Adipocyte (in vitro differentiated cells): ENCODE measurements at regions not wholly inside any gene's neighbourhood (a gene's known extent, or its start where the extent isn't known, plus 50 kb on each side); places are given as distances from the start of the nearest gene placed in this dataset.

Source experiments
- DNase-seq: peaks from one replicate; pipeline ENCODE4 v3.0.0-alpha.2; 2015; ENCODE audit warnings: low read depth
- H3K27me3 ChIP-seq: replicated peaks from 2 replicates; pipeline ENCODE4 v1.7.0; 2013; ENCODE audit warnings: mild to moderate bottlenecking, low read length, moderate library complexity; ENCODE audit not compliant: control insufficient read depth, insufficient read depth
- H3K36me3 ChIP-seq: 2 replicates; pipeline ENCODE4 v1.7.0; 2013; ENCODE audit warnings: low read length, mild to moderate bottlenecking, moderate library complexity; ENCODE audit not compliant: control insufficient read depth, insufficient read depth, severe bottlenecking
- H3K4me1 ChIP-seq: 2 replicates; pipeline ENCODE4 v1.7.0; 2013; ENCODE audit warnings: mild to moderate bottlenecking, low read length, moderate library complexity; ENCODE audit not compliant: control insufficient read depth, insufficient read depth
- H3K4me3 ChIP-seq: 2 replicates; pipeline ENCODE4 v1.7.0; 2013; ENCODE audit warnings: mild to moderate bottlenecking, low read length, moderate library complexity
- H3K9ac ChIP-seq: 2 replicates; pipeline ENCODE4 v1.7.0; 2013; ENCODE audit warnings: mild to moderate bottlenecking, low read length, moderate library complexity
- H3K9me3 ChIP-seq: 2 replicates; pipeline ENCODE4 v1.7.0; 2013; ENCODE audit warnings: mild to moderate bottlenecking, low read length, moderate library complexity; ENCODE audit not compliant: control insufficient read depth

DNA sequence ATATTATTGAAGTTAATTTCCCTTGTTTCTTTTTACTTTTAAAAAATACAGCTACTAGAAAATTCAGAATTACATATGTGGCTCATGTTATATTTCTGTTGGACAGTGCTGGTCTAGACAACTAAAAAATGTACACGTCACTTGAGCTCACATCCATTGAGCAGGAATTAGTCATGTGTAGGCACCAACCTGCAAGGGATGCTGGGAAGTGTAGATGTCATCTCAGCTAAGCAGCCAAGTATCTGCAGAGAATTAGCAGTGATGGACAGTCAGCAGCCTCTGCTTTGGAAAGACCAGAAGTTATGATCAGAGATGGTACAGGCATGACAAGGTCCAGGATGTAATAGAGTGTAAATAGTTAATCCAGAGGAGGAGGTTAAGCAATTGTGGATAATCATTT is 87.1 kb upstream of the HS3ST2 start:
- DNase-seq, result no peak
- Histone ChIP-seq H3K4me3 (no peak overlapping the region), H3K9me3 (no peaks in the 10 kb centered on the region), H3K4me1 (no peaks in the 10 kb centered on the region), H3K36me3 (no peaks in the 10 kb centered on the region), H3K27me3 (peaks cover 6% of the 10 kb centered on the region), H3K9ac (no peak overlapping the region)

- H3K9ac ChIP-seq, result no peak overlapping the region
- H3K36me3 ChIP-seq, result no peaks in the 10 kb centered on the region
- no peak overlapping the region for H3K4me3 ChIP-seq
- peaks cover 6% of the 10 kb centered on the region for H3K27me3 ChIP-seq
- DNase-seq, result no peak
- H3K9me3 ChIP-seq, result no peaks in the 10 kb centered on the region
- no peaks in the 10 kb centered on the region for H3K4me1 ChIP-seq
Measured at GRCh38 chr16:22727285-22728166, 86.4 kb upstream of the HS3ST2 start.

- H3K36me3 ChIP-seq, result no peaks in the 10 kb centered on the region
- DNase-seq, result no peak
- no peak overlapping the region for H3K4me3 ChIP-seq
- peaks cover 6% of the 10 kb centered on the region for H3K27me3 ChIP-seq
- no peak overlapping the region for H3K9ac ChIP-seq
- H3K4me1 ChIP-seq, result no peaks in the 10 kb centered on the region
- H3K9me3 ChIP-seq, result no peaks in the 10 kb centered on the region
Measured at GRCh38 chr16:22728167-22728836, 85.7 kb upstream of the HS3ST2 start.

DNA sequence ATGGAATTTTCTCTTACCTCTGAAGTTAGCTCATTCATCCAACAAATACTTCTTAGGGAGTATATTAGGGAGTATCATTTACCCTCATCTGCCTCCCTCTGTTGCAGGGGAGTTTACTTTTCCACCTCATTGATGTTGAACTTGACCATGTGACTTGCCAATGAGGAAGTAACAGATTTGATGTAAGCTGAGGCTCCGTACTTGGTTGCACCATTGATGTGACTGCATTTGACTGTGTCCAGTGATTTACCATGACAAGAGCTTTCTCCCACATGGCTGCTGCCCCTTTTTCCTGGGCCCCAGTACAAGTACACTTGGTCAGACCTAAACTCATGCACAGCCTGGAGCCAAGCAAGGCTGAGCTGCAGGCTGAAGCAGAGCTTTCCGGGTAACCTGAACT is 81.6 kb upstream of the HS3ST2 start:
- no peaks in the 10 kb centered on the region for H3K9me3 ChIP-seq
- H3K9ac ChIP-seq, result no peak overlapping the region
- H3K36me3 ChIP-seq, result no peaks in the 10 kb centered on the region
- peaks cover 7% of the 10 kb centered on the region for H3K27me3 ChIP-seq
- H3K4me1 ChIP-seq, result no peaks in the 10 kb centered on the region
- H3K4me3 ChIP-seq, result no peak overlapping the region
- no peak for DNase-seq

GRCh38 chr16:22732959-22733358 is 81.0 kb upstream of the HS3ST2 start:
- H3K4me1 ChIP-seq, result no peaks in the 10 kb centered on the region
- no peak overlapping the region for H3K9ac ChIP-seq
- peaks cover 7% of the 10 kb centered on the region for H3K27me3 ChIP-seq
- H3K4me3 ChIP-seq, result no peak overlapping the region
- H3K36me3 ChIP-seq, result no peaks in the 10 kb centered on the region
- no peaks in the 10 kb centered on the region for H3K9me3 ChIP-seq
- no peak for DNase-seq

- DNase-seq, result no peak
- Histone ChIP-seq H3K9ac (no peak overlapping the region), H3K4me1 (no peaks in the 10 kb centered on the region), H3K36me3 (no peaks in the 10 kb centered on the region), H3K27me3 (peaks cover 7% of the 10 kb centered on the region), H3K9me3 (no peaks in the 10 kb centered on the region), H3K4me3 (no peak overlapping the region)
Measured at GRCh38 chr16:22734368-22734767, 79.6 kb upstream of the HS3ST2 start.

DNA sequence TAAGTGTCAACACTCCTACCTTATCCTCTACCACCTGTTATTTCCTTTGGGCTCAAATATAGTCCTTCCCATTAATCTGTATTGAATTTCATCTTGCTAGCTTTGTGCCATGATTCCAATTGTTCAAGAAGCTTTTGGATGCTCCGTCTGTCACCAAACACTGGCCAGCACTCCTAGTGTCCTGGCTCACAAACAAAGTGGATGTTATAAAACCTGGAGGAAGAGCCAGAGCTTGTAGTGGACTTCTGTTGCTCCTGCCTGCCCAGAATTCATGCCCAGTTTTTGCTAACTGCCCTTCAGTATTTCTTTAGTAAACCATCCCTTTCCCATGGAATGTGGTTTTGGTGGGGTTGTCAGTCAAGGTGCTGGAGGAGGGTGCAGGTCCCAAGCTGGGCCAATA is 77.2 kb upstream of the HS3ST2 start:
- no peak for DNase-seq
- no peaks in the 10 kb centered on the region for H3K9me3 ChIP-seq
- H3K4me3 ChIP-seq, result no peak overlapping the region
- H3K36me3 ChIP-seq, result no peaks in the 10 kb centered on the region
- H3K9ac ChIP-seq, result no peak overlapping the region
- H3K27me3 ChIP-seq, result peaks cover 7% of the 10 kb centered on the region
- no peaks in the 10 kb centered on the region for H3K4me1 ChIP-seq

DNA sequence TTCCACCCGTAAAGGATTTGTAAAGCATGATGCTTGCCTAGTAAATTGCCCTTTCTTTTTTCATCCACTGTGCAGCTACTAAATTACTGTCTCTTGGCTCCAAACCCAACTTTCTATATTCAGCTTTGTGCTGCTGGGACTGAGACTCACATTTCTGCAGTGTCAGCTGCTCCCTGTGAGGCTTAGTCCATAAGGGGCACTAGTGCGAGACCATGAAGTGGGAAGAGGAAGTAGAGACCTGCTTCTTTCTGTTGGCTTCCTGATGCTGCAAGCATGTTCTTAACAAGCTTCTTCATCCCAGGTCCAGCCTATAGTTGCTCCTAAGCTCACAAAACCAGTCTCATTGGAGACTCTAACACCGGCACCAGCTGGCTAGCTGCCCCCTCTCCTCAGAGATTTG is 74.9 kb upstream of the HS3ST2 start:
- Histone ChIP-seq H3K9me3 (no peaks in the 10 kb centered on the region), H3K9ac (no peak overlapping the region), H3K36me3 (no peaks in the 10 kb centered on the region), H3K27me3 (peaks cover 7% of the 10 kb centered on the region), H3K4me1 (no peaks in the 10 kb centered on the region), H3K4me3 (no peak overlapping the region)
- DNase-seq, result no peak

DNA sequence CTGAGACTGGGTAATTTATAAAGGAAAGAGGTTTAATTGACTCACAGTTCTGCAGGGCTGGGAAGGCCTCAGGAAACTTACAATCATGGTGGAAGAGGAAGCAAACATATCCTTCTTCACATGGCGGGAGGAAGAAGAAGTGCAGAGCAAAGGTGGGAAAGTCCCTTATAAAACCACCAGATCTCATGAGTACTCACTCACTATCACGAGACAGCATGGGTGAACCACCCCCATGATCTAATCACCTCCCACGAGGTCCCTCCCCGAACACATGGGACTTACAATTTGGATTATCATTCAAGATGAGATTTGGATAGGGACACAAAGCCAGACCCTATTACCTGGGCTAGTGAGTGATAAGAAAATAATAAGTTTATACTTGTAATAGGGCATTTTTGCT is 70.6 kb upstream of the HS3ST2 start:
- Histone ChIP-seq H3K9ac (no peak overlapping the region), H3K4me1 (no peaks in the 10 kb centered on the region), H3K9me3 (no peaks in the 10 kb centered on the region), H3K4me3 (no peak overlapping the region), H3K36me3 (no peaks in the 10 kb centered on the region), H3K27me3 (peaks cover 6% of the 10 kb centered on the region)
- DNase-seq, result no peak

DNA sequence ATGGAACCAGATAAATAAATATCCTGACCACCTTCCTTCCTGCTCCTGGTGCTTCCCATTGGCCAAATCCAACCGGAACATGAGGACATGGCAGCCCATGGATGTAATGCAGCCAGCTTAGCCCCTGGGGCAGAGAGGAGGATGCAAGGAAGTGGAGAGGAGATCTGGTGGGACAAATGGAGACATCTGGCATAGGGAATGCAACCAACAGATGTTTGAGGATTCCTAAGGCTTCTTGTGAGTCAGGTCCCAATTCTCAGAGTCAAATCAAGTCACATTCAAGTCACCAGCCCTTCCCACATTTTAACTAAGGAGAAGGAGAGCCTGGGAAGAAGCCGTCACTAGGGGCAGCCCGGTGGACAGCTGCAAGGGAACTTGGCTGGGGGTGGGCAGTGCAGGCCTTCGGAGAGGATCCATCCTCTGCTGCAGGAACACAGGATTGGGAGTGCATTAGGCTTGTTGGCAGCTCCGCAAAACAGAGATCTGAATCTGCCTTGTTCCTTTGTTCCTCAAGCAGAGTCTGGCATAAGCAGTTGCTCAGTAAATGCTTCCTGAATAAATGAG is 62.8 kb upstream of the HS3ST2 start:
- no peak overlapping the region for H3K9ac ChIP-seq
- no peaks in the 10 kb centered on the region for H3K9me3 ChIP-seq
- no peak for DNase-seq
- H3K27me3 ChIP-seq, result peaks cover 17% of the 10 kb centered on the region
- no peaks in the 10 kb centered on the region for H3K4me1 ChIP-seq
- no peak overlapping the region for H3K4me3 ChIP-seq
- H3K36me3 ChIP-seq, result no peaks in the 10 kb centered on the region

- Histone ChIP-seq H3K27me3 (peaks cover 13% of the 10 kb centered on the region), H3K9ac (no peak overlapping the region), H3K4me1 (no peaks in the 10 kb centered on the region), H3K36me3 (no peaks in the 10 kb centered on the region), H3K9me3 (no peaks in the 10 kb centered on the region), H3K4me3 (no peak overlapping the region)
- DNase-seq, result no peak
Measured at GRCh38 chr16:22751685-22752084, 62.3 kb upstream of the HS3ST2 start.
